HL-60 (cell line): ENCODE measurements at regions not wholly inside any gene's neighbourhood (a gene's known extent, or its start where the extent isn't known, plus 50 kb on each side); places are given as distances from the start of the nearest gene placed in this dataset.

Experiments used
- GABPA ChIP-seq: IDR thresholded peaks from 2 replicates; pipeline ENCODE4 v1.6.1; 2012; ENCODE audit warnings: low read depth
- TF ChIP-seq, protein P1 (sequence below): IDR thresholded peaks from one replicate; pipeline ENCODE4 v1.5.1; 2011; ENCODE audit warnings: low read length, control low read depth, inconsistent platforms; ENCODE audit not compliant: insufficient read depth

- TF ChIP-seq, protein P1, sequence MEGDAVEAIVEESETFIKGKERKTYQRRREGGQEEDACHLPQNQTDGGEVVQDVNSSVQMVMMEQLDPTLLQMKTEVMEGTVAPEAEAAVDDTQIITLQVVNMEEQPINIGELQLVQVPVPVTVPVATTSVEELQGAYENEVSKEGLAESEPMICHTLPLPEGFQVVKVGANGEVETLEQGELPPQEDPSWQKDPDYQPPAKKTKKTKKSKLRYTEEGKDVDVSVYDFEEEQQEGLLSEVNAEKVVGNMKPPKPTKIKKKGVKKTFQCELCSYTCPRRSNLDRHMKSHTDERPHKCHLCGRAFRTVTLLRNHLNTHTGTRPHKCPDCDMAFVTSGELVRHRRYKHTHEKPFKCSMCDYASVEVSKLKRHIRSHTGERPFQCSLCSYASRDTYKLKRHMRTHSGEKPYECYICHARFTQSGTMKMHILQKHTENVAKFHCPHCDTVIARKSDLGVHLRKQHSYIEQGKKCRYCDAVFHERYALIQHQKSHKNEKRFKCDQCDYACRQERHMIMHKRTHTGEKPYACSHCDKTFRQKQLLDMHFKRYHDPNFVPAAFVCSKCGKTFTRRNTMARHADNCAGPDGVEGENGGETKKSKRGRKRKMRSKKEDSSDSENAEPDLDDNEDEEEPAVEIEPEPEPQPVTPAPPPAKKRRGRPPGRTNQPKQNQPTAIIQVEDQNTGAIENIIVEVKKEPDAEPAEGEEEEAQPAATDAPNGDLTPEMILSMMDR, result peak; percentile 0
- no peak for TF ChIP-seq GABPA
These were observed 65.6 kb upstream of the PTGR2 start for GRCh38 chr14:73785834-73786635.
